Endothelial cell of hepatic sinusoid (primary cell): ENCODE measurements at regions not wholly inside any gene's neighbourhood (a gene's known extent, or its start where the extent isn't known, plus 50 kb on each side); places are given as distances from the start of the nearest gene placed in this dataset.

Experiments
- in situ Hi-C: cut with HindIII; loops from 2 replicates; pipeline ENCODE4 v1.10.0; 2017; ENCODE audit warnings: low sequenced_read_pairs

DNA sequence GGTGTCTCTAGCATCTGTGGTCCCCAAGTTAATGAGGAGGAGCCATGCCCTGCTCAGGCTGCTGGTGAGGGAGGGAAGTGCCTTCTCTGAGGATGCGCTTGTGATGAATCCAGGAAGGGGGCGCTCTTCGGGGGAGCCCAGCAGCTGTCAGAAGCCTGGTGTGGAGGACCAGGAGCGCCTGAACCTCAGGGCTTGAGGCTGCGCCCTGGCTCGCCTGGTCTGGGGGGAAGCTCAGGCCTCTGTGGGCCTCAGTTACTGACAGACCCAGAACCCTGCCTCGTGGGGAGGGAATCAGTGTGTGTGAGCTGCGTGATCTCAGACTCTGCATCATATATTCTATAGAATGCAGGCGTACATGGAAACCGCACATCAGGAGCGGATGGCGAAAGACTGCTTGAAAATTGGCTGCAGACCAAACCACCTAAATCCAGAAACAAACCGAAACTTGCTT, 126.1 kb downstream of the SEC14L1 start:
- in situ Hi-C loops: no loop called here

- in situ Hi-C loops: no loop called here
These were observed 129.2 kb downstream of the SEC14L1 start for GRCh38 chr17:77269696-77270681.

- in situ Hi-C loops: no loop called here
These were observed 130.6 kb downstream of the SEC14L1 start for GRCh38 chr17:77271411-77271810.

GRCh38 chr17:77273397-77274085, 132.8 kb downstream of the SEC14L1 start:
- in situ Hi-C loops: no loop called here

DNA sequence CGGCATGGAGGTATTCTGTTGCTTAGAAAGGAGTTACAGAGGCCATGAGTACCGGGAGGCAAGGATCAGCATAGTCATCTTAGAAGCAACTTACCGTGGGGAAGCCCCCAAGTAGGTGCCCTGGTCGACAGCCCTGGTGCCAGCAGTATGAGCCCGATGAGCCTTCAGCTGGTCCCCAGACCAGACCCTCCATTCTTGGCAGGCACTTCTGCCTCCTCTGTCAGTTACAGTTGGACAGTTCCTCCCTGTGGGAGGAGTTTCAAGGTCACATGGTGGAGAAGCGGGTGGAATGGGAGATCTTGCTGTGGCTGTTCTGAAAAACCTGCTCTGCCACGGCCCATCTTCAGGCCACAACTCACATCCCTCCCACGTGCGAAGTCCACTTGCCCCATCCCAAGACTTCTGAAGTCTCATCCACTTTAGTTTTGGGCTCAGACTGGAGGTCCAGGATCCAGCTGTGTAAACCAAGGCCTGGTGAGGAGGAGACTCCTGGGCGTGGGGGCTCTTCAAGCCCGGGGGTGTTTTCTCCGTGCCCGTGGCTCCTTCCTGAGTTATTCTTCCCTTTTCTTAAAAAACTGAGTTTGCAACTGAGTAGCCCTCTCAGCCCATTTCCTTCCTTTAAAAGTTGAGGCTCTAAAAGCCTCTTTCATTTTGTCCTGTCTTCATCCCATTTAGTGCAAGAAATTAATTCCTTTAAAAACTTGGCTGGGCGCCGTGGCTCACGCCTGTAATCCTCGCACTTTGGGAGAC, 133.5 kb downstream of the SEC14L1 start:
- in situ Hi-C loops: no loop called here

DNA sequence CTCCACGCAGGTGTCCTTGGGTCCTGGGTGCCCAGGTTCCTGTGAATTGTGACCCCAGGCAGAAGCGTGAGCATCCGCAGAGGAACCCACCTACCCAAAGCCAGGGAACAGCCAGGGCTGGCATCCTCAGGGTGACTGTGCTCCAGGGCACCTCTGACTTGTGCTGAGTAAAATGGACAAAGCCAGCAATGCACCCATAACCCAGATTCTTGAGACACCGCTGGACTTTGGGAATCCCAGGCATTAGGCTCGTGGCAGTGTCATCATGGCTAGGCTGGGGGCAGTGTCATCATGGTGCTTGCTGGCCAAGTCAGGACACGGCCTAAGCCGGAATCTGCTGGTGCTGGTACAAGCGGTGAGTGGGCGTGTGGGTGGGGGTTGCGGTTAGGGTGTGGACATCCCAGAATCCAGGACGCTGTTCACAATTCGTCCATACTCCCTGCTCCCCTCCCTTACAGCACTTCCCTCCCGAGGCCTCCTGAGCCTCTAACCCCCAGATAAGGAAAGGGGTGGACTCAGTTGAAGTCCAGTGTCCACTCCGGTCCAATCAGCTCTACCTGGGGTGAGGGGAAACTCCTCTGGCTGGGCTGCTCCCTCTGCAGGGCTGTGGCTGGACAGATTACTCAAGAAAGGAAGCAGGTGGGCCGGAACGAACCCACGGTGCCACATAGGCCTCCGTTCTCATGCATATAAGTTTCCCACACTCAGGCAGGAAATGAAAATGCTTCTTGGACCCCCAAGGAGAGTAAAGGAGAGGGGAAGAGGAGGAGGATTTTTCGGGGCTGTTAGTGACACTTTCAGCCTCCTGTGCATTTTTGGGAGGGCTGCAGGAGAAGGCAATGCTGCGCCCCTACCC, 138.9 kb downstream of the SEC14L1 start:
- in situ Hi-C loops: loop anchor here (5.0 kb wide), 1 partner anchor 143 kb away; no protein-coding TSS in a partner anchor

DNA sequence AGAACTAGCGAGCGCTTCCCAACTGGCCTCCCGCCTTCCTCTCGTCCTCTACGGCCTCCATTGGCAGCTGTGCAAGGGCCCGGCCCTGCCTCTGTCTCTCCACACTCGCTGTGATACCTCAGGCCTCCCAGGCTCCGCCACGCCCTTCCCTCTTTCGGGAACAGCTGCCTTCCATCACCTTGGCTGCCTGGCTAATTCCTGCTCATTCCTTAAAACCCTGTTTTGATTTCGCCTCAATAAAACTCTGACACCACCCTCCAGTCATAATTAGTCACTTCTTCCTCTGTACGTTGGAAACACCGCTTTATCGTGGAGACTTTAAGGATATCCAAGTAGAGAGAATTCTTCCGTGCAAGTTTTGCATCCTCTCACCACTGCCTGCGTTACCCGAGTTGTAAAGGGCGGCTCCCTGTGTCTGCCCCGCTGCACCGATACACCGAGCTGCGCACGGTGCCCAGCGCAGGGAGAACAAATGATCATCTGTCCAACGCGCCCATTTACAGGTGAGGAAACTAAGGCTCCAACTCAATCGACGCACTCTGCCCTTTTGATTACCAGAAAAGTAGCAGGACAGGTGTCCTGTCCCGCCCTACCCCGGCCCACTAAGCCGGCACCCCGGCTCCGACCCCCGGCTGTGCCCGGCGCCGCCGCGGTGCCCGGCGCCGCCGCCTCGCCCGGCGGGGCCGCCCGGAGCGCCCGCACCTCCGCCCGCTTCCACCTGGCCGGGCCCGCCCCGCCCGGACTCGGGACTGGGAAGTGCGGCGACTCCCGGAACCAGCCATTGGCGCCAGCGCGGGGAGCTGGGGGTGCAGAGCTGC, 139.7 kb downstream of the SEC14L1 start:
- in situ Hi-C loops: no loop called here

DNA sequence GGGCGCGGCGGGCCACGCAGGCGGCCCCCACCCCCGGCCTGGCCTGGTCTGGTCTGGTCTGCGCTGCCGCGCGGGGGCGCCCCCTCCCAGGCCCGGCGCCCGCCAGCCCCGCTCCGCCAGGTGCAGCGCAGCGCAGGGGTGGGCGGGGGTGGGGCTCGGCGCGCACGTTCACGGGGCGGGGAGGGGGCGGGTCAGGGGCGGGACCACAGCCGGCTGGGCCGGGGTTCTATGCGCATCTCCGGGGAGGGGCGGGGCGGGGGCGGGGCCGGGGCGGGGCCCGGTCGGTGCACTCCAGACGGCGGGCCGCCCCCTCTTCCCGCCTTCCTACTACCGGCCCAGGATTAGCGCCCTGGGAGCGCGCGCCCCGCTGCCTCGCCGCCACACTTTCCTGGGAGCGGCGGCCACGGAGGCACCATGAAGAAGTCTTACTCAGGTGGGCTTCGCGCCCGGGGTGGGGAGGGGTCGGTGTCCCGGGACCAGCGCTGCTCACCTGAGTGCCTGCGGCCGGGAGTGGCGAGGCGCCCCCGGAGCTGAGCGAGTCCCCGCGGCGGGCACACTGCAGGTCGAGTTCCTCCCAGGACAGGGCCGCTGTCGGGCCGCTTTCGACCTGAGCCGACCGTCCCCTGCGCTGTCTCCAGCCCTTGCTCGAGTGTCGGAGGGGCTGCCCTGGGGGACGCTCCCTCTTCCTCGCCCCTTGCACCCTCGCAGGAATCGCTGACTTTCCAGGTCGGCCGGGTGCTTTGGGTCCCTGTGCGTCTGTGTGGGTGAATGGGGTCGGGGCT, 140.5 kb downstream of the SEC14L1 start:
- in situ Hi-C loops: no loop called here

- in situ Hi-C loops: no loop called here
These were observed 141.2 kb downstream of the SEC14L1 start for GRCh38 chr17:77281904-77282367.

DNA sequence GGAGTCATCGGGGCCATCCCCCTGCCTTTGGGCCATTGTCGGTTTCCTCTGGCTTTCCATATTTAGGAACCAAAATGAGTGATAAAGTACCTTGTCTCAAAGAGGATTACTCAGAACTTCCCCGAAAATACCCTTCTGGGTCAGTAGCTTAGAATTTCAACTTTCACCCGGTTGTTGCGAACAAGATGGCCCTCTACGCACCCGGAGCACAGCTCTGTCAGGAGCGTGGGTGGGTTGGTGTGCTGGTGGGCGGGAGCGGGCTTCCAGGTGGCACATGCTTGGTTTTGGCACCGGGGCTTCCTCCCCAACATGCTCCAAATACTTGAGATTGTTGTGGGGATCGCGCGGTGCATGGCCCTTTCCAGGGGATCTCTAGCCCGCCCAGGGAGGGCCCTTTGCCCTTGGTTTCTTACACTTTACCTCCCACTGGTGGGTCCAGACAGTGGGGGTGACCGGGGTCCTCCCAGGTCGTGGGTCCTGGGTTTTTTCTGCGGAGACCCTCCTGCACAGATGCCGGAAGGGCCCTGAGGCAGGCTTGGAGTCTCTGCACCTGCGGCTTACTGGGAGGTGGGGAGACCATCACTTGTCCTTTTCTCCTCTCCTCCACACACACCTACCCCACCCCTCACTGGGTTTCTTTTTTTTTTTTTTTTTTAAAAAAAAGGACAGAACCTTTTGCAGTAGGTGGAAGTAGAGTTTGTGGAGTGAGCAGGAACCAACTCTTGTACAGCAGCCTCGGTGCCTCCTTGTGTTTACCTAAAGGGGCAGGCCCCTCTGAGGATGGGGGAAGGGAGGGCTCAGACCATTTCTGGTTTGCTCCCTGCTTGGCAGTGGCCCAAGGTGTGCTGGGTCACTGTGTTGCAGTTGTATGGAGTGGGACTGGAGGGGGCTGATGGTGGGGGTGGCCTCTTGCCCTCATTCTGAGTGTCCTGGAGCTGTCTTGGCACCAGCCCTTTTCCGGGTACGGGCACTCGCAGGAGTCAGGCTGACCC, 142.1 kb downstream of the SEC14L1 start:
- in situ Hi-C loops: no loop called here

GRCh38 chr17:77284023-77284617, 143.4 kb downstream of the SEC14L1 start:
- in situ Hi-C loops: no loop called here

- in situ Hi-C loops: no loop called here
These were observed 145.0 kb downstream of the SEC14L1 start for GRCh38 chr17:77285594-77286390.

DNA sequence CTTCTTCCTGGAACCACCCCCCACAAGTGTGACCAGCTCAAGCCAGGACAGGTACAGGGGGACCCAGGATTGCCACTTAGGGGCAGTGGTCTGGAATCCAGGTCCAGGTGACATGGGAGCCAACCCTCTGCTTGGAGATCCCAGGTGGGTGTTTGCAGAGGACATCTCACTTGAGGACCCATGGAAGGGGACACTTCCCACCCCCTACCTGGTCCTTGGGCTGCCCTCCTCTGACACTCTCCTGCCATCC, 145.5 kb downstream of the SEC14L1 start:
- in situ Hi-C loops: no loop called here

GRCh38 chr17:77286641-77287431, 146.1 kb downstream of the SEC14L1 start:
- in situ Hi-C loops: no loop called here

DNA sequence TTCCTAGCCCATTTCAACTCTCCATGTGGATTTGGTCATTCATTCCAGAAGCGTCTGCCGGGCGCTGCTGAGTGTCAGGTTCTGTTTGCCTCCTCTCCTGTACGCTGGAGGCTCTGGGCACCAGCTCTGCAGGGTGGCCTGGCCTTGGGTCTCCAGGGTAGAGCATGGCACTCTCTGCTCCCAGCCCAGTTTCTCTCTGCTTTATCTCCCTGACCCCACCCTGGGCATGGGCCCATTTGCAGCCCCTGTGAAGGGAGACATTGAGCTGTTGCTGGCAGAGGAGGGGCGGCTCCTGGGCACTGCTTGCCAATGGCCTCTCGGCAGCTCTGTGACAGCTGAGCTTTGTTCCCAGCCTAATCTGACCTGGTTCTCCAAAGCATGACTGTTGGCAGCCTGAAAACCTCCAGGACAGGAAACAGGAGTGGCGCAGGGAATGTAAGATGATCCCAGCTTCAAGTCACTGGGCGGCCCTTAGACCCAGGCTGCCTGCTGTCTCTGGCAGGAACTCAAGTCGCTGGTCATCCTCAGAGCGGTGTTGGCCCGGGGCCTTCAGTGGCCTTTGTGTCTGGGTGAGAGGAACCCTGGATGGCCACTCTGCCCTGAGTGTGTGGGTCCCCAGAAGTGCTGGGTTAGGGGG, 146.8 kb downstream of the SEC14L1 start:
- in situ Hi-C loops: no loop called here
